HG03354 (cell line): ENCODE measurements at regions not wholly inside any gene's neighbourhood (a gene's known extent, or its start where the extent isn't known, plus 50 kb on each side); places are given as distances from the start of the nearest gene placed in this dataset.
"Not testable (repeated sequence)": the region's sequence is repeated elsewhere in the genome, so short reads cannot be mapped to it uniquely, and the experiment has no call there.

Experiments
- ATAC-seq: cut with Tn5 transposase; IDR thresholded peaks from one replicate; pipeline ENCODE4 v1.9.1; 2021; ENCODE audit warnings: mild to moderate bottlenecking; ENCODE audit not compliant: unreplicated experiment, poor library complexity, severe bottlenecking

- no peak for ATAC-seq
Measured at GRCh38 chr14:71165121-71166031, 258.1 kb downstream of the PCNX1 start.

GRCh38 chr14:71166180-71166837 lies 259.1 kb downstream of the PCNX1 start:
- no peak for ATAC-seq

- ATAC-seq: not testable (repeated sequence)
Measured at GRCh38 chr14:71167325-71167950, 260.2 kb downstream of the PCNX1 start.

GRCh38 chr14:71168161-71168560 lies 260.9 kb downstream of the PCNX1 start:
- not testable (repeated sequence) for ATAC-seq

- ATAC-seq: no peak
Measured at GRCh38 chr14:71168564-71169427, 261.5 kb downstream of the PCNX1 start.

- no peak for ATAC-seq
Measured at GRCh38 chr14:71169861-71170260, 262.6 kb downstream of the PCNX1 start.

GRCh38 chr14:71175491-71175890 lies 268.2 kb downstream of the PCNX1 start:
- ATAC-seq: no peak

GRCh38 chr14:71179066-71179465 lies 271.8 kb downstream of the PCNX1 start:
- ATAC-seq: no peak

GRCh38 chr14:71180397-71180796 lies 273.1 kb downstream of the PCNX1 start:
- ATAC-seq: no peak

GRCh38 chr14:71181215-71182003 lies 274.1 kb downstream of the PCNX1 start:
- ATAC-seq: no peak

GRCh38 chr14:71183876-71184689 lies 276.8 kb downstream of the PCNX1 start:
- ATAC-seq: no peak

GRCh38 chr14:71185637-71186036 lies 278.4 kb downstream of the PCNX1 start:
- no peak for ATAC-seq

GRCh38 chr14:71187633-71188356 lies 280.5 kb downstream of the PCNX1 start:
- ATAC-seq: no peak

- ATAC-seq: no peak
Measured at GRCh38 chr14:71190770-71191374, 283.6 kb downstream of the PCNX1 start.

- no peak for ATAC-seq
Measured at GRCh38 chr14:71193663-71194062, 286.4 kb downstream of the PCNX1 start.

- no peak for ATAC-seq
Measured at GRCh38 chr14:71194251-71194650, 287.0 kb downstream of the PCNX1 start.

GRCh38 chr14:71196921-71197320 lies 289.7 kb downstream of the PCNX1 start:
- ATAC-seq: no peak
